ENCODE measurements at regions not wholly inside any gene's neighbourhood (a gene's known extent, or its start where the extent isn't known, plus 50 kb on each side); places are given as distances from the start of the nearest gene placed in this dataset.

DNA sequence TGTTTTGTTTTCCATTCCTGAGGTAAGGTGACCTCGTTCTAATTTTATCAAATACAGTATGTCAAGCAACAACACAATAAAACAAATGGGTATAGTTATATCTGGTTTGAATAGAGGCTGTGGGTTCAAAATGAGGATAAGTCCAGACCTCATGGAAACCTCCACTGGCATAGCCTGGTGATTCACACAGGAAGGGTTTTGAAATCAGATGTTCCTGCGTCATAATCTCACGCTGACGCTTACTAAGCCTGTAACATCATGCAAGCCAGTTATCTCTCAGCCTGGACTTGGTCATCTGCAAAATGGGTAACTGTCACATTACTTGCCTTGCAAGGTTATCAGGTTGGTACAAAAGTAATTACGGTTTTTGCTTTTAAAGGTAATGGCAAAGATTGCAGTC is 1056.3 kb upstream of the EEF2KMT start:
- intact Hi-C loops (cut with micrococcal nuclease): no loop called here
- Mint-ChIP-seq H3K4me1 (ENCODE audit: low read depth) (no peaks in the 10 kb centered on the region), H3K27me3 (ENCODE audit: insufficient read depth) (no peaks in the 10 kb centered on the region), H3K9me3 (peaks cover 13% of the 10 kb centered on the region), H3K27ac (no peak overlapping the region), H3K4me3 (no peak overlapping the region), H3K36me3 (ENCODE audit: low read depth) (no peaks in the 10 kb centered on the region)
- no peak for DNase-seq (ENCODE audit: low spot score)

DNA sequence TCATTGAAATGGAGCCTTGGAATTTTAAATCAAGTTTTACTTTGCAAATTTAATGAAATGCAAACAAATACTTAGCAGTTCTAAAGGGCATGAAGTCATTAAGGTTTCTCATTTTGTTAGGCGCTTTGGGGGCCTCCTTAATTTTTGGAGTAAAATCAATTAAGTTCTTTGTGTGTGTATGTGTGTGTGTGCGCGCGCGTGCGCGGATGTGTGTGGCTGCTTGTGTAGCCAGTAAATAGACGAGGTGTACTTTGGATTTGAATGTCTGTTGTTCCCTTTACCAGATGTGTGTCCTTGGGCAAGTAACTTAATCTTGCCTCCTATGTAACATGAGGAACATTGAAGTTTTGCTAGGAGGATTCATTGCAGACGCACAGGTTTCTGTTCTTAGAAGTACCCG is 1051.4 kb upstream of the EEF2KMT start:
- peaks cover 13% of the 10 kb centered on the region for H3K9me3 Mint-ChIP-seq
- intact Hi-C loops (cut with micrococcal nuclease): no loop called here
- H3K36me3 Mint-ChIP-seq (ENCODE audit: low read depth): no peaks in the 10 kb centered on the region
- no peaks in the 10 kb centered on the region for H3K4me1 Mint-ChIP-seq (ENCODE audit: low read depth)
- H3K4me3 Mint-ChIP-seq: no peak overlapping the region
- no peak for DNase-seq (ENCODE audit: low spot score)
- H3K27ac Mint-ChIP-seq: no peak overlapping the region
- no peaks in the 10 kb centered on the region for H3K27me3 Mint-ChIP-seq (ENCODE audit: insufficient read depth)

DNA sequence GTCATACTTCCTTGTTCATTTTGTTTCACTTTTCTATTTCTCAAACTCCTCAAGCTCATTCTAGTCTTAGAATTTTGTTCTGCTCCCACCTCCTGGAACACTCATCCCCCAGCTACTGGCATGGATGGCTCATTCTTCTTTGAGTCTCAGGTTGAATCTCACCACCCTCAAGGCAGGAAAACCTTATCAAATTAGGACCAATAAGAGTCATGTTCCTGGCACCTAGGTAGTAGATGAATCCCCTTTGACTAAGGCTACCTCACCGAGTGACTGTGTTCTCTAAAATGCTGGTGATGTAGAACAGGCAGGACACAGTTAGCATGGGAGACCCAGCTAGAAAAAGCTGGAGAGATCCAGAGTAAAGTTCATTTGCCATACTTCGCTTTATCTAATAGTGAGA is 1050.8 kb upstream of the EEF2KMT start:
- intact Hi-C loops (cut with micrococcal nuclease): no loop called here
- H3K9me3 Mint-ChIP-seq: peaks cover 13% of the 10 kb centered on the region
- DNase-seq (ENCODE audit: low spot score): no peak
- no peaks in the 10 kb centered on the region for H3K4me1 Mint-ChIP-seq (ENCODE audit: low read depth)
- no peaks in the 10 kb centered on the region for H3K27me3 Mint-ChIP-seq (ENCODE audit: insufficient read depth)
- H3K36me3 Mint-ChIP-seq (ENCODE audit: low read depth): no peaks in the 10 kb centered on the region
- H3K27ac Mint-ChIP-seq: no peak overlapping the region
- no peak overlapping the region for H3K4me3 Mint-ChIP-seq

DNA sequence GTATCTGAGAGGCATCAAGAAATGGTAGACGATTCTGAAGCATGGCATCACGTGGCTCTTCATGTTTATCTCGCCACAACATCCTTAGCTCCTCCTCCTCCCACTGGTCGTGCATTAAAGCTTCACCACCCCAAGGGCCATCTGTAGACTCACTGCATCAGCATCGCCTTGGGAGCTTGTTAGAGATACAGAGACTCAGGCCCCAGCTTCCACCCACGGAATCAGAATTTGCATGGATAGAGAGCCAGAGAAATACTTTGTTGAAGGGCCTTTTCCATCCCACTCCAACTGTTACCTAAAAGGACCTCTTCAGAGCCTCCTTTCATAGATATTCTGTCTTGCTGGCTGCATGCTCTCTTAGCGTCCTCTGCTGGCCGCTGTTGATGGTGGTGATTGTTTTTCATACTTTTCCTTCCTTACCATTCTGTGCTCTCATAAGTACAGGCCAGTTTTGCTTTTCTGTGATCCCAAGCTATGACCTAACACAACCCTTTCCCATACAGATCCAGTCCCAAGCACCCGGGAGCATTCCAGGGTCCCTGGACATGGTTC is 1049.4 kb upstream of the EEF2KMT start:
- intact Hi-C loops (cut with micrococcal nuclease): no loop called here
- no peak overlapping the region for H3K27ac Mint-ChIP-seq
- no peak for DNase-seq (ENCODE audit: low spot score)

DNA sequence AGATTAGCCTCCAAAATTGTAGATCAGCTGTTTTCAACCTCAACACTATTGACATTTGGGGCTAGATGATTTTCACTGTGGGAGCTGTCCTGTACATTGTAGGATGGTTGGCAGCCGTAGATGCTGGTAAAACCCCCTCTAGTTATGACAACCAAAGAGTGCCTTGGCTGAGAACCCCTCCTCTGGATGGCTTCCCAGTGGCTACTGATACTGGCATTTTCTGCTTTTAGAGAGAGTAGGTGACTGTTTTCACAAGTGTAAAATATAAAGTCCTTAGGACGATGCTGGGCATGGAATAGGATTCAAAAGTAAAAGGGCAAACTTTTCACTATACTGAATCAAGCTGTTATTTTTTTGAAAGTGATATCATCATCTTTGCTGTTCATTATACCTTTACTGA is 1048.8 kb upstream of the EEF2KMT start:
- intact Hi-C loops (cut with micrococcal nuclease): no loop called here
- no peaks in the 10 kb centered on the region for H3K27me3 Mint-ChIP-seq (ENCODE audit: insufficient read depth)
- H3K4me3 Mint-ChIP-seq: no peak overlapping the region
- peaks cover 23% of the 10 kb centered on the region for H3K9me3 Mint-ChIP-seq
- no peak overlapping the region for H3K27ac Mint-ChIP-seq
- no peaks in the 10 kb centered on the region for H3K36me3 Mint-ChIP-seq (ENCODE audit: low read depth)
- no peaks in the 10 kb centered on the region for H3K4me1 Mint-ChIP-seq (ENCODE audit: low read depth)
- DNase-seq (ENCODE audit: low spot score): no peak

More for the DNA sequence above, 1049.4 kb upstream of the EEF2KMT start:
- Mint-ChIP-seq H3K9me3 (peaks cover 21% of the 10 kb centered on the region), H3K36me3 (ENCODE audit: low read depth) (no peaks in the 10 kb centered on the region), H3K4me1 (ENCODE audit: low read depth) (no peaks in the 10 kb centered on the region), H3K4me3 (no peak overlapping the region), H3K27me3 (ENCODE audit: insufficient read depth) (no peaks in the 10 kb centered on the region)

DNA sequence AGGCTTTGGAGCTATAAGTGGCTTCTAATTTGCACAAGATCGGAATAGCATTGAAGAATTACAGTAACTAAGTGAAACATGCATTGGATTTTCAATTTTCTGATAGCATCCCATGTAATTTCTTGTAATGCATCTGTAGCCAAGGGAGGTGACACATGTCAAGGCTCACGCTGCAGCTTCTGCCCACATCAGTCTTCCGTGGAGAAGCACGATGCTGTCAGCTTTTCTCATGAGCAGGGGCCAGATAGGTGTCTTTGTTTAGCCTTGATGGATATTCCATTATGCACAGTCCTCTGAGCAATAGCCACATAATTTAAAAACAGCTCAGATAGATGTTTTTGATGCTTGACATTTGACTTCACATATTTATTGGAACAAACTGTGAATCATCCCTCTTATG is 1046.9 kb upstream of the EEF2KMT start:
- no peaks in the 10 kb centered on the region for H3K36me3 Mint-ChIP-seq (ENCODE audit: low read depth)
- intact Hi-C loops (cut with micrococcal nuclease): no loop called here

DNA sequence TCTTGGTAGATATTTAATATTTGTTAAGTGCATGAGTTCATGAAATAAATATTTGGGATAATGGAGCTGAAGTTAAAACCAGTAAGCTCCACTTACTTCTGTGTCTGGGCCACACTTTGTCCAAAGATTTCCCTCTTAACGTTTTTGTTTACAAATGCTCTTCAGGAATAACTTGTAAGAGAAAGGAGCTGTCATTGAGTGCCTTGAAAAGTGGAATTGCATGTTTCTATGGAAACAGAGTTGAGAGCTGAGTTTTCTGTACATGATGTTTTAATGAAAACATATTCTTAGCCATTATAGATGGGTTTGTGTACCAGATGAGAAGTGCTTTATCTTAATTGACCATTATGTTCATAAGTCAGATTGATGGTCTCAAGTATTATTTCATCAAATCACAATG is 1045.4 kb upstream of the EEF2KMT start:
- Mint-ChIP-seq H3K9me3 (peaks cover 36% of the 10 kb centered on the region), H3K4me1 (ENCODE audit: low read depth) (no peaks in the 10 kb centered on the region), H3K36me3 (ENCODE audit: low read depth) (no peaks in the 10 kb centered on the region), H3K27me3 (ENCODE audit: insufficient read depth) (no peaks in the 10 kb centered on the region), H3K27ac (no peak overlapping the region), H3K4me3 (no peak overlapping the region)
- intact Hi-C loops (cut with micrococcal nuclease): no loop called here
- no peak for DNase-seq (ENCODE audit: low spot score)

More for the DNA sequence above, 1046.9 kb upstream of the EEF2KMT start:
- Mint-ChIP-seq H3K9me3 (peaks cover 34% of the 10 kb centered on the region), H3K27me3 (ENCODE audit: insufficient read depth) (no peaks in the 10 kb centered on the region), H3K4me3 (no peak overlapping the region), H3K4me1 (ENCODE audit: low read depth) (no peaks in the 10 kb centered on the region), H3K27ac (no peak overlapping the region)
- DNase-seq (ENCODE audit: low spot score): no peak

DNA sequence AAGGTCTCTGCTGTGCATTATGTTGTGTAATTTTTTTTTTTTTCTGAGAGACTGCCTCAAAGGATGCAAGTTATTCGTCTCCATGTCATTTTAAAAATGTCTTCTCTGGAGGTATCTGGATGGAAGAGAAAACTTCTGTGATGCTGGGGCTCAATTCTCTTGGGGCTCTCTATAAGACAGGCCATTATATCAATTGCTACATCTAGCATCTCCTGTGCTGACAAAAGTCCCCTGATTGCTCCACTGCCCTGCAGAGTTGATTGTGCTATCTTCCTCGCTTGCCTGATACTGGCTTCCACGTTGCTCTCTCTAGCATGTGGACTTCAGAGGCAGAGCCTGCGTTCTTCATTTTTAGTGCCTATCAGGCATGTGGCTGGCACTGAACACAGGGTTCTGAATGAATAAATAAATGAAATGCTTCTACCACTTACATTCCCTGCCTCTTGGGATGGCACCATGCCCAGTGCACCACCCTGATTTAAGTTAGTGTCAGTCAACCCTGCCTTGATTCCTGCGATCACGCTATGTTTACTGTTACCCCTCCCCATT is 1035.5 kb upstream of the EEF2KMT start:
- DNase-seq (ENCODE audit: low spot score): no peak
- no peaks in the 10 kb centered on the region for H3K4me1 Mint-ChIP-seq (ENCODE audit: low read depth)
- intact Hi-C loops (cut with micrococcal nuclease): no loop called here
- no peaks in the 10 kb centered on the region for H3K36me3 Mint-ChIP-seq (ENCODE audit: low read depth)
- no peaks in the 10 kb centered on the region for H3K27me3 Mint-ChIP-seq (ENCODE audit: insufficient read depth)
- no peak overlapping the region for H3K27ac Mint-ChIP-seq
- H3K9me3 Mint-ChIP-seq: peaks cover 20% of the 10 kb centered on the region
- no peak overlapping the region for H3K4me3 Mint-ChIP-seq

DNA sequence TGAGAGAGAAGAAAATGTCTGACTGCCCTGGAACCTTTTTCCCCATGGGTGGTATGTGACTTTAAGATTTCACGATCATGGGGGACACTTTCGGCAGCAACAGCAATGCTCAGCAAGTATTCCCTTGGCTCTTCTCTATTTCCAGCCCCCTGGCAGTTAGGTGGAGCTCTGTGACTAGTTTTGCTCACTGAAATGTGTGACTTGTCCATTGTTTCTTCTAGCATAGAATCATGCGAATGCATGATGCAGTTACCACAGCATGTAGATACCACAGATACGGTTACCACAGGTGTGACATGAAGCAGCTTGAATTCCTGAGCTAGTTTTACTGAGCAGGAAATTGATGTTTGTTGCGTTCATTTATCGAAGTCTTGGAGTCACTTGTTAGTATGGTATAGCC is 1034.5 kb upstream of the EEF2KMT start:
- H3K9me3 Mint-ChIP-seq: peaks cover 20% of the 10 kb centered on the region
- intact Hi-C loops (cut with micrococcal nuclease): no loop called here
- H3K36me3 Mint-ChIP-seq (ENCODE audit: low read depth): no peaks in the 10 kb centered on the region
- H3K27ac Mint-ChIP-seq: no peak overlapping the region
- no peaks in the 10 kb centered on the region for H3K4me1 Mint-ChIP-seq (ENCODE audit: low read depth)
- no peaks in the 10 kb centered on the region for H3K27me3 Mint-ChIP-seq (ENCODE audit: insufficient read depth)
- DNase-seq (ENCODE audit: low spot score): no peak
- no peak overlapping the region for H3K4me3 Mint-ChIP-seq

DNA sequence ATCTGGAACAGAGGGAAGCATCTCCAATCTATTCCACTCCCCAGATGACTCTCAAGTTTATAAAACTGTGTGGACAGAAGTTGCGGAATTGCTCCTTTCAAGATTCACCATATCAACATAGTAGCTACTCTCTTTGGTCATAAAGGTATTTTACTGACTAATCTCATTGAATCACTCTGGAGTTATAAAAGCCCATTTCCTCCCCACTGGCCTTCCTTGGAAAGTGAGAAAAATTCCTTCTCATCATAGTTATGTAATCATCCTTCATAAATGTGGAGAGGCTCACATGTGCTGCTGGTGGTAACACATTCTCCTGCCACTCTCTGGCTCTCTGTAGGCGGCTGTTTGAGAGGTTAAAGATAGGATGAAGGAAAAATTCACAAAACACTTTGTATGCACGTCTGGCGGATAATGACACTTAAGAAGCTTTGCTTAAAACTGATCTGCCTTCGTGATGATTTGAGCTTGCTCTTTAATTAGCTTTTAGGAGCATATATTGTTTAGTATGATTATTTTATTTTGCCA is 1034.0 kb upstream of the EEF2KMT start:
- Mint-ChIP-seq H3K9me3 (peaks cover 23% of the 10 kb centered on the region), H3K27me3 (ENCODE audit: insufficient read depth) (no peaks in the 10 kb centered on the region), H3K4me1 (ENCODE audit: low read depth) (no peaks in the 10 kb centered on the region), H3K36me3 (ENCODE audit: low read depth) (no peaks in the 10 kb centered on the region), H3K4me3 (no peak overlapping the region), H3K27ac (no peak overlapping the region)
- DNase-seq (ENCODE audit: low spot score): no peak
- intact Hi-C loops (cut with micrococcal nuclease): no loop called here

DNA sequence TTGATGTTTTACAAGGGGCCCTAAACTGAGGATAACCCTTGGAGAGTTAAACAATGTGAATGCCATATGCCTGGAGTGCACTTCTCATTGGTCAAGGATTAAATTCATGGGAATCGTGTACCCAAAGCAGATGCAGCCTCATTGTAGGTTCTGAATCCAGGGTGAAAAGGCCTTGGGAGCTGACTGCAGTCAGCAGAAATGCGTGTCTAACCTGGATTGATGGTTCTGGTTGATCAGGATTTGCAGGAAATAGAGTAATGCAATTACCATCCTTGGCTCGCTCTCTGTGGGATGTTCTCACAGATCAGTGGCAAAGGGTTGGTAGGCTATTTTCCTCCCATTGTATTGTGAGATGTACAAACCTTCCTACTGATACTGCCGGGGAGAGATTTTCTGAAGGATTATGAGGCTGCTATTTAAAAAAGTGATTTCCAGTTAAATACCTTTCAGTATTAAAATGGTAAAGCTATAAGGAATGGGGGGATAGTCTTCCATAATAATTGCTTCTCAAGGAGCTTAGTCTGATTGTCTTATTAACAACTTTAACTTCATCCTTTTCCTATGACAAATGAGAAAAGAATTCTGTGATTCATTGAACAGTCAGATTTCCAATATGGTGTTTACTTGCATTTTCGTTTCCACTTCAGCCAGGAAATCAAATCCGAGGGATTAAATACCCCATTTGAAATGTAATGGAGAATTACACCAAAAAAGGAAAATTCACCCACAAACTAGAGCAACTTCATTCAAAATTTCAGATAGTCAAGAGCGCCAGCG is 1028.1 kb upstream of the EEF2KMT start:
- Mint-ChIP-seq H3K27me3 (ENCODE audit: insufficient read depth) (no peaks in the 10 kb centered on the region), H3K9me3 (peaks cover 11% of the 10 kb centered on the region)

DNA sequence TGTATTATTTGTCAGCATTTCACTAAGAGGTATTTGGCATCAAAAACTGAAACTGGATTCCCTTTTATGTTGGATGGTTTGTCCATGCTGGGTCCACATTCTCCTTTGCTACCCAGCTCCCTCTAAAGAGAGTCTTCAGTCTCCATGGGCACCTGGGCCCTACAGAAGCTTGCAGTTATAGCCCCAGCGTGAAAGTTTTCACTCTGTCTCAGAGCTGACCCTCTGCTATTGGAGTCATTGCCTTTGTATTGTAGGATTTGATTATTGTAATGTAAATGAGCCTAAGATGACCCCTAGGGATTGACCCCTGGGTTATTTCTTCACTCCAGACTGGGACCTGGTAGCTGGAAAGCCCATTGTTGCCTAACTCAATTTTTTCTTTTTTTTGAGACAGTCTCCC is 1026.5 kb upstream of the EEF2KMT start:
- DNase-seq (ENCODE audit: low spot score): no peak
- H3K27me3 Mint-ChIP-seq (ENCODE audit: insufficient read depth): no peaks in the 10 kb centered on the region
- no peaks in the 10 kb centered on the region for H3K36me3 Mint-ChIP-seq (ENCODE audit: low read depth)
- peaks cover 8% of the 10 kb centered on the region for H3K9me3 Mint-ChIP-seq
- no peak overlapping the region for H3K27ac Mint-ChIP-seq
- H3K4me1 Mint-ChIP-seq (ENCODE audit: low read depth): no peaks in the 10 kb centered on the region
- no peak overlapping the region for H3K4me3 Mint-ChIP-seq
- intact Hi-C loops (cut with micrococcal nuclease): no loop called here

More for the DNA sequence above, 1028.1 kb upstream of the EEF2KMT start:
- no peaks in the 10 kb centered on the region for H3K36me3 Mint-ChIP-seq (ENCODE audit: low read depth)
- no peak overlapping the region for H3K27ac Mint-ChIP-seq
- intact Hi-C loops (cut with micrococcal nuclease): no loop called here
- no peak overlapping the region for H3K4me3 Mint-ChIP-seq
- no peak for DNase-seq (ENCODE audit: low spot score)
- H3K4me1 Mint-ChIP-seq (ENCODE audit: low read depth): no peaks in the 10 kb centered on the region

DNA sequence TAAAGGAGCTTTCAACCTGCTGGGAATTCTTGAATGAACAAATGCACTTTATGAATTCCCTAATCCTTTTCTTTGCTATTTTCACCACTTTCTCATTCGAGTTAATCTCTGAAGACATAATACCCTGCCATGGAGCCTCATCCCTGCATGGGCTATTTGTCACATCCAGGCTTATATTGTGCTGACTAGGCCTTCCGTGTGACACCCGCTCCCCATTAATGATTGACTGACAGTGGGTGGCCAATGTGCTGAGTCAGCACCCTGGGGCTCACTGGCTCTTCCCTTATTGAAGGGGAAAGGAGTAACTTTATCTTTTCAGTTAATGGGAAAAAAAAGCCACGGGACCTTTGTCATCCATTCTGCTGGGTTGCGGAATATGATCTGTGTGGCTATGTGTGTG is 1024.8 kb upstream of the EEF2KMT start:
- intact Hi-C loops (cut with micrococcal nuclease): no loop called here
- H3K36me3 Mint-ChIP-seq (ENCODE audit: low read depth): no peaks in the 10 kb centered on the region
- H3K27me3 Mint-ChIP-seq (ENCODE audit: insufficient read depth): no peaks in the 10 kb centered on the region
- no peak for DNase-seq (ENCODE audit: low spot score)
- no peak overlapping the region for H3K27ac Mint-ChIP-seq
- H3K4me1 Mint-ChIP-seq (ENCODE audit: low read depth): no peaks in the 10 kb centered on the region
- H3K4me3 Mint-ChIP-seq: no peak overlapping the region
- peaks cover 8% of the 10 kb centered on the region for H3K9me3 Mint-ChIP-seq
